ENCODE measurements at regions not wholly inside any gene's neighbourhood (a gene's known extent, or its start where the extent isn't known, plus 50 kb on each side); places are given as distances from the start of the nearest gene placed in this dataset.

GRCh38 chr10:129163531-129163930 lies 303.5 kb upstream of the MGMT start:
- no peak overlapping the region for H2AFZ ChIP-seq (ENCODE audit: low read depth)
- no peaks in the 10 kb centered on the region; a peak in 1 of 4 replicates for H3K4me1 ChIP-seq (ENCODE audit: control insufficient read depth in 1 of 2, insufficient read depth in 2 of 2, low read depth in 1 of 2, low read length in 1 of 2)
- no peaks in the 10 kb centered on the region for H3K9me3 ChIP-seq
- POLR2A ChIA-PET: no interaction called here
- TF ChIP-seq PBX3 (IDR thresholded peaks at IDR 0.05): no peak
- no peak for TF ChIP-seq SIN3A (IDR thresholded peaks at IDR 0.05; ENCODE audit: borderline replicate concordance, low read depth, low read length)
- no peak for TF ChIP-seq MEF2A (IDR thresholded peaks at IDR 0.05; ENCODE audit: borderline replicate concordance, low read depth)
- TF ChIP-seq IRF3 (IDR thresholded peaks at IDR 0.05; ENCODE audit: low read depth, low read length): no peak
- no peak for TF ChIP-seq FOXM1 (IDR thresholded peaks at IDR 0.05; ENCODE audit: low read depth)
- H3K4me3 ChIP-seq (ENCODE audit: low read depth in 2 of 2, low read length in 1 of 2): no peak overlapping the region
- CTCF ChIA-PET: no interaction called here
- H4K20me1 ChIP-seq (ENCODE audit: insufficient read depth): no peaks in the 10 kb centered on the region
- no peak for DNase-seq
- H3K9ac ChIP-seq: no peak overlapping the region
- no peaks in the 10 kb centered on the region for H3K27me3 ChIP-seq (ENCODE audit: insufficient read depth)
- H3K9me2 ChIP-seq: no peaks in the 10 kb centered on the region
- no peak overlapping the region for H3K4me2 ChIP-seq
- no peaks in the 10 kb centered on the region for H3K79me2 ChIP-seq (ENCODE audit: insufficient read depth)
- no peak overlapping the region for H3K27ac ChIP-seq (ENCODE audit: low read depth in 2 of 2, low read length in 1 of 2)
- no peaks in the 10 kb centered on the region for H3F3A ChIP-seq (replicated peaks; ENCODE audit: insufficient read depth)
- 31% methylated on average over 7 of the region's 7 CpGs for WGBS (ENCODE audit: low lambda C conversion rate)
- H3K36me3 ChIP-seq (replicated peaks in 1 of 2; ENCODE audit: control insufficient read depth in 1 of 2, insufficient read depth in 2 of 2, low read length in 1 of 2): no peaks in the 10 kb centered on the region

GRCh38 chr10:129165076-129165720 lies 301.8 kb upstream of the MGMT start:
- Histone ChIP-seq H2AFZ (ENCODE audit: low read depth) (no peak overlapping the region), H3K27me3 (ENCODE audit: insufficient read depth) (no peaks in the 10 kb centered on the region), H3K79me2 (ENCODE audit: insufficient read depth) (no peaks in the 10 kb centered on the region), H3K36me3 (replicated peaks in 1 of 2; ENCODE audit: control insufficient read depth in 1 of 2, insufficient read depth in 2 of 2, low read length in 1 of 2) (no peaks in the 10 kb centered on the region), H3K4me1 (ENCODE audit: control insufficient read depth in 1 of 2, insufficient read depth in 2 of 2, low read depth in 1 of 2, low read length in 1 of 2) (no peaks in the 10 kb centered on the region; a peak in 1 of 4 replicates), H3K9ac (no peak overlapping the region), H3K4me3 (ENCODE audit: low read depth in 2 of 2, low read length in 1 of 2) (no peak overlapping the region), H4K20me1 (ENCODE audit: insufficient read depth) (no peaks in the 10 kb centered on the region), H3F3A (replicated peaks; ENCODE audit: insufficient read depth) (no peaks in the 10 kb centered on the region), H3K27ac (ENCODE audit: low read depth in 2 of 2, low read length in 1 of 2) (no peak overlapping the region), H3K9me3 (no peaks in the 10 kb centered on the region), H3K4me2 (no peak overlapping the region), H3K9me2 (no peaks in the 10 kb centered on the region)
- no peak for TF ChIP-seq ZBTB33 (IDR thresholded peaks at IDR 0.05; ENCODE audit: borderline replicate concordance, low read depth)
- no peak for TF ChIP-seq SIN3A (IDR thresholded peaks at IDR 0.05; ENCODE audit: borderline replicate concordance, low read depth, low read length)
- DNase-seq: no peak
- POLR2A ChIA-PET: no interaction called here
- CTCF ChIA-PET: no interaction called here
- WGBS (ENCODE audit: low lambda C conversion rate): 37% methylated on average over 5 of the region's 5 CpGs
